Caco-2 (cell line): ENCODE measurements at regions not wholly inside any gene's neighbourhood (a gene's known extent, or its start where the extent isn't known, plus 50 kb on each side); places are given as distances from the start of the nearest gene placed in this dataset.
A peak's percentile ranks its signal among the peaks of the same experiment; 100 is the strongest.

ENCODE experiments used
- BruUV-seq: library from RNA; stranded (reverse); fragments of 400-500 nt; replicated peaks from 2 replicates; lab custom pipeline; 2021; lab: Mats Ljungman, UMichigan
- CTCF ChIA-PET: fragments of 300-600 bp; sonication (Branson Sonifier 250); formaldehyde crosslinking; loops from one replicate; lab custom pipeline; 2022; ENCODE audit warnings: antibody characterized with exemption; lab: Charles Lee
- POLR2A ChIA-PET: fragments of 300-600 bp; sonication (Branson Sonifier 250); formaldehyde crosslinking; loops from one replicate; lab custom pipeline; 2022; ENCODE audit warnings: antibody characterized with exemption; lab: Charles Lee
- DNase-seq, 2 experiments: peaks; one replicate each; pipeline versions ENCODE4 v3.0.0 to v3.0.0-alpha.2; 2020 to 2022
- H3K27me3 ChIP-seq: replicated peaks from 2 replicates; pipeline ENCODE4 v1.6.0; 2011; ENCODE audit warnings: low read length; ENCODE audit not compliant: control insufficient read depth, insufficient read depth
- H3K36me3 ChIP-seq: 2 replicates; pipeline ENCODE4 v1.5.1; 2011; ENCODE audit warnings: low read length; ENCODE audit not compliant: control insufficient read depth, insufficient read depth
- H3K4me1 ChIP-seq: fragments of 250-450 bp; sonication (Bioruptor Pico); 2 replicates; pipeline ENCODE4 v1.5.1; 2020; ENCODE audit warnings: mild to moderate bottlenecking
- H3K4me3 ChIP-seq: 2 replicates; pipeline ENCODE4 v1.5.1; 2011; ENCODE audit warnings: low read depth, mild to moderate bottlenecking, control low read depth, low read length
- H3K9me3 ChIP-seq: fragments of 250-450 bp; sonication (Bioruptor Pico); 2 replicates; pipeline ENCODE4 v1.5.1; 2020; ENCODE audit warnings: mild to moderate bottlenecking, moderate library complexity
- H3K27ac Mint-ChIP-seq: one replicate; pipeline ENCODE4 v1.8.0; 2022; ENCODE audit warnings: mixed read lengths; ENCODE audit not compliant: unreplicated experiment
- H3K27me3 Mint-ChIP-seq: one replicate; pipeline ENCODE4 v1.8.0; 2022; ENCODE audit warnings: mixed read lengths; ENCODE audit not compliant: insufficient read depth, unreplicated experiment
- H3K36me3 Mint-ChIP-seq: one replicate; pipeline ENCODE4 v1.8.0; 2022; ENCODE audit warnings: mild to moderate bottlenecking, mixed read lengths; ENCODE audit not compliant: insufficient read depth, unreplicated experiment
- H3K4me1 Mint-ChIP-seq: one replicate; pipeline ENCODE4 v1.8.0; 2022; ENCODE audit warnings: low read depth, mixed read lengths; ENCODE audit not compliant: unreplicated experiment
- H3K4me3 Mint-ChIP-seq: one replicate; pipeline ENCODE4 v1.8.0; 2022; ENCODE audit warnings: mild to moderate bottlenecking, moderate library complexity, mixed read lengths; ENCODE audit not compliant: unreplicated experiment
- H3K9me3 Mint-ChIP-seq: one replicate; pipeline ENCODE4 v1.8.0; 2022; ENCODE audit warnings: mixed read lengths; ENCODE audit not compliant: unreplicated experiment
- intact Hi-C: fragments of 100-400 bp; cut with micrococcal nuclease; formaldehyde crosslinking; loops from one replicate; pipeline ENCODE4 v1.10.0; 2022; ENCODE audit not compliant: unreplicated experiment
- TF ChIP-seq, protein P1 (sequence below), 2 experiments: fragments of 200-600 bp in 1 of 2; IDR thresholded peaks; 1 replicate in 1 of 2; 2 replicates in 1 of 2; pipeline versions ENCODE4 v1.5.1 to v1.8.0; 2011 to 2022; ENCODE audit warnings: antibody characterized with exemption in 1 of 2, control low read depth in 1 of 2, inconsistent platforms in 1 of 2, low read depth in 1 of 2, low read length in 1 of 2, mild to moderate bottlenecking in 1 of 2, moderate library complexity in 1 of 2; ENCODE audit not compliant: insufficient read depth in 1 of 2, severe bottlenecking in 1 of 2, unreplicated experiment in 1 of 2

DNA sequence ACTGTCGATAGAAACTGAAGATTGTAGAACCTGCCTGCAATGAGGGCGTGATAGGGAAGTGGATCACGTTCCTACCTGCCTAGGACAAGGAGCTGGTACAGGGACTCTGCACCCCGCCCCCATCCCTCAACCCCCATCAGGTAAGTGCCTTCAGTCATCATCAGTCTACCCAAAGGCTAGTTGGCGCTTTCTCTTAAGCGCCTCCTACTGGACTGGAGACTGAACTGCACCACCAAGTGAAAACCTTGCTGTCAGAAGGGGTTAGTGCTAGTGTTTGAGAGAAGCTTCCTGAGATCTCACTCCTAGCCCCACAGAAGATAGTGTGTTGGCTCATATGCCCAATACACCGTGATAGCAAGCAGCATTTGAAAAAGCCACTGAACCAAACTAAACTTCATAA is 706.5 kb upstream of the MAN1A1 start:
- Mint-ChIP-seq H3K4me3 (no peak overlapping the region), H3K27me3 (no peaks in the 10 kb centered on the region), H3K4me1 (no peaks in the 10 kb centered on the region), H3K27ac (no peak overlapping the region), H3K36me3 (no peaks in the 10 kb centered on the region), H3K9me3 (peaks cover 18% of the 10 kb centered on the region)
- peak in 1 of 2 experiments; percentile 13 for DNase-seq
- no peak overlapping the region for H3K4me3 ChIP-seq
- ChIA-PET CTCF (no interaction called here), POLR2A (no interaction called here)
- H3K4me1 ChIP-seq, result no peaks in the 10 kb centered on the region
- intact Hi-C loops, result no loop called here
- no TSS peak for BruUV-seq
- H3K36me3 ChIP-seq, result no peaks in the 10 kb centered on the region
- H3K27me3 ChIP-seq, result no peaks in the 10 kb centered on the region
- TF ChIP-seq, protein P1, sequence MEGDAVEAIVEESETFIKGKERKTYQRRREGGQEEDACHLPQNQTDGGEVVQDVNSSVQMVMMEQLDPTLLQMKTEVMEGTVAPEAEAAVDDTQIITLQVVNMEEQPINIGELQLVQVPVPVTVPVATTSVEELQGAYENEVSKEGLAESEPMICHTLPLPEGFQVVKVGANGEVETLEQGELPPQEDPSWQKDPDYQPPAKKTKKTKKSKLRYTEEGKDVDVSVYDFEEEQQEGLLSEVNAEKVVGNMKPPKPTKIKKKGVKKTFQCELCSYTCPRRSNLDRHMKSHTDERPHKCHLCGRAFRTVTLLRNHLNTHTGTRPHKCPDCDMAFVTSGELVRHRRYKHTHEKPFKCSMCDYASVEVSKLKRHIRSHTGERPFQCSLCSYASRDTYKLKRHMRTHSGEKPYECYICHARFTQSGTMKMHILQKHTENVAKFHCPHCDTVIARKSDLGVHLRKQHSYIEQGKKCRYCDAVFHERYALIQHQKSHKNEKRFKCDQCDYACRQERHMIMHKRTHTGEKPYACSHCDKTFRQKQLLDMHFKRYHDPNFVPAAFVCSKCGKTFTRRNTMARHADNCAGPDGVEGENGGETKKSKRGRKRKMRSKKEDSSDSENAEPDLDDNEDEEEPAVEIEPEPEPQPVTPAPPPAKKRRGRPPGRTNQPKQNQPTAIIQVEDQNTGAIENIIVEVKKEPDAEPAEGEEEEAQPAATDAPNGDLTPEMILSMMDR (IDR thresholded peaks at IDR 0.05; ENCODE audit: insufficient read depth in 1 of 2, low read depth in 1 of 2, low read length in 1 of 2, severe bottlenecking in 1 of 2, unreplicated experiment in 1 of 2), result peak; percentile 13 to 27
- H3K9me3 ChIP-seq, result no peaks in the 10 kb centered on the region

DNA sequence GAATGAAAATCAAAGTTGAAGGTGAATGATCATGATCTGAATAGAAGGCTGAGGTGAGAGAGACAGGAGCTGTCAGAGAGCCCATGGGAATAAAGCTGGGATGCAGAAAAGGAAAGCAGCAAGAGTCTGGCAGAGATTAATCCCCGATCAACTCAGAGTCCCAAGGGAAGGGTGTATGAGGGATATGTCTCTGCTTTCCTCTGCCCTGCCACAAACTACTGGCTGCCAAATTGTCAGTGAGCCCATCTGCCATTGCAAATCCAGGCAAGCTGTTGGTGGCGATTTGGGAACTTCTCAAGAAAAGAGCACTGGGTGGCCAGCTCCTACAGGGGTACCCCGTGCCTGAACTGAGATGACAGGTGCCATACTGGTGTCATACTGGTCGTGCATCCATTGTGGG is 705.5 kb upstream of the MAN1A1 start:
- TF ChIP-seq, protein P1 (IDR thresholded peaks at IDR 0.05; ENCODE audit: insufficient read depth in 1 of 2, low read depth in 1 of 2, low read length in 1 of 2, severe bottlenecking in 1 of 2, unreplicated experiment in 1 of 2), result no peak
- H3K4me1 ChIP-seq, result no peaks in the 10 kb centered on the region
- no peaks in the 10 kb centered on the region for H3K4me1 Mint-ChIP-seq
- H3K27me3 Mint-ChIP-seq, result no peaks in the 10 kb centered on the region
- H3K9me3 Mint-ChIP-seq, result peaks cover 15% of the 10 kb centered on the region
- ChIA-PET POLR2A (no interaction called here), CTCF (no interaction called here)
- no TSS peak for BruUV-seq
- no peaks in the 10 kb centered on the region for H3K36me3 ChIP-seq
- H3K4me3 ChIP-seq, result no peak overlapping the region
- H3K9me3 ChIP-seq, result no peaks in the 10 kb centered on the region
- no peaks in the 10 kb centered on the region for H3K27me3 ChIP-seq
- no peaks in the 10 kb centered on the region for H3K36me3 Mint-ChIP-seq
- DNase-seq, result no peak
- H3K27ac Mint-ChIP-seq, result no peak overlapping the region
- no peak overlapping the region for H3K4me3 Mint-ChIP-seq
- intact Hi-C loops, result no loop called here

DNA sequence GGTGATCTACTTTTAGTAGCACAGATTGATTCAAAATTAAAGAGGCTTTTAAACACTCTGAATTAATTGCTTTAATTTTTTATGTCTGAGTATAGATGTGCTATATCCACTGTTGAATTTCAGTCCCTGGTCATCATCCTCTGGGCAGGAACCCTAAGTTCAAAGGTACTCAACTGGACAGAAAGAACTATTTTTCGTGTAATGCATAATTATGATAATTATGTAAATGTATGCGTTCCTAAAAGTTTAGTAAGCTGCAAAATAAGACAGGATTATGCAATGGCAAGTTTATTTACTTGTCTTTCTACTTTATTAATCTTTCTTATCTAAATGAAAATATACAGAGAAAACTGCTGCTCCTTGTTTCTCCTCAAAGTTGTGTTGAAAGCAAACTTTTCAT is 690.1 kb upstream of the MAN1A1 start:
- H3K27me3 ChIP-seq, result no peaks in the 10 kb centered on the region
- TF ChIP-seq, protein P1 (IDR thresholded peaks at IDR 0.05; ENCODE audit: insufficient read depth in 1 of 2, low read depth in 1 of 2, low read length in 1 of 2, severe bottlenecking in 1 of 2, unreplicated experiment in 1 of 2), result no peak
- no peak overlapping the region for H3K27ac Mint-ChIP-seq
- no peaks in the 10 kb centered on the region for H3K9me3 ChIP-seq
- CTCF ChIA-PET, result no interaction called here
- no peaks in the 10 kb centered on the region for H3K36me3 ChIP-seq
- H3K36me3 Mint-ChIP-seq, result no peaks in the 10 kb centered on the region
- H3K9me3 Mint-ChIP-seq, result no peaks in the 10 kb centered on the region
- no peak overlapping the region for H3K4me3 ChIP-seq
- H3K27me3 Mint-ChIP-seq, result no peaks in the 10 kb centered on the region
- no peak overlapping the region for H3K4me3 Mint-ChIP-seq
- H3K4me1 ChIP-seq, result no peaks in the 10 kb centered on the region
- BruUV-seq, result no TSS peak
- intact Hi-C loops, result no loop called here
- POLR2A ChIA-PET, result no interaction called here
- DNase-seq, result no peak
- no peaks in the 10 kb centered on the region for H3K4me1 Mint-ChIP-seq
